Activated CD8-positive, alpha-beta T cell treated with anti-CD3 and anti-CD28 coated beads for 36 hours (primary cell): ENCODE measurements at regions not wholly inside any gene's neighbourhood (a gene's known extent, or its start where the extent isn't known, plus 50 kb on each side); places are given as distances from the start of the nearest gene placed in this dataset.

ENCODE experiments used
- ATAC-seq: fragments of 200-7000 bp; cut with Tn5 transposase; one replicate; pipeline ENCODE4 v1.10.0; 2021; ENCODE audit warnings: mild to moderate bottlenecking, moderate library complexity
- CTCF ChIA-PET: fragments of 350-600 bp; sonication (Branson Sonifier 250); formaldehyde crosslinking; loops from one replicate; lab custom pipeline; 2021; ENCODE audit warnings: antibody characterized with exemption; lab: Charles Lee
- POLR2A ChIA-PET: fragments of 350-600 bp; sonication (Branson Sonifier 250); formaldehyde crosslinking; loops from one replicate; lab custom pipeline; 2021; ENCODE audit warnings: antibody characterized with exemption; lab: Charles Lee
- DNase-seq: peaks from one replicate; pipeline ENCODE4 v3.0.0-alpha.2; 2020
- H3K27ac Mint-ChIP-seq: one replicate; pipeline ENCODE4 v1.8.0; 2021; ENCODE audit warnings: mild to moderate bottlenecking, mixed read lengths
- H3K27me3 Mint-ChIP-seq: one replicate; pipeline ENCODE4 v1.8.0; 2021; ENCODE audit warnings: mixed read lengths
- H3K36me3 Mint-ChIP-seq: one replicate; pipeline ENCODE4 v1.8.0; 2021; ENCODE audit warnings: low read depth, mixed read lengths
- H3K4me1 Mint-ChIP-seq: one replicate; pipeline ENCODE4 v1.8.0; 2021; ENCODE audit warnings: low read depth, mixed read lengths
- H3K4me3 Mint-ChIP-seq: one replicate; pipeline ENCODE4 v1.8.0; 2021; ENCODE audit warnings: mild to moderate bottlenecking, moderate library complexity, mixed read lengths
- H3K9me3 Mint-ChIP-seq: one replicate; pipeline ENCODE4 v1.8.0; 2021; ENCODE audit warnings: mixed read lengths
- intact Hi-C: fragments of 100-400 bp; cut with micrococcal nuclease; formaldehyde crosslinking; loops from one replicate; pipeline ENCODE4 v1.10.0; 2022
- TF ChIP-seq, protein P1 (sequence below): fragments of 200-600 bp; IDR thresholded peaks from one replicate; pipeline ENCODE4 v1.8.0; 2022; ENCODE audit warnings: antibody characterized with exemption, mild to moderate bottlenecking

DNA sequence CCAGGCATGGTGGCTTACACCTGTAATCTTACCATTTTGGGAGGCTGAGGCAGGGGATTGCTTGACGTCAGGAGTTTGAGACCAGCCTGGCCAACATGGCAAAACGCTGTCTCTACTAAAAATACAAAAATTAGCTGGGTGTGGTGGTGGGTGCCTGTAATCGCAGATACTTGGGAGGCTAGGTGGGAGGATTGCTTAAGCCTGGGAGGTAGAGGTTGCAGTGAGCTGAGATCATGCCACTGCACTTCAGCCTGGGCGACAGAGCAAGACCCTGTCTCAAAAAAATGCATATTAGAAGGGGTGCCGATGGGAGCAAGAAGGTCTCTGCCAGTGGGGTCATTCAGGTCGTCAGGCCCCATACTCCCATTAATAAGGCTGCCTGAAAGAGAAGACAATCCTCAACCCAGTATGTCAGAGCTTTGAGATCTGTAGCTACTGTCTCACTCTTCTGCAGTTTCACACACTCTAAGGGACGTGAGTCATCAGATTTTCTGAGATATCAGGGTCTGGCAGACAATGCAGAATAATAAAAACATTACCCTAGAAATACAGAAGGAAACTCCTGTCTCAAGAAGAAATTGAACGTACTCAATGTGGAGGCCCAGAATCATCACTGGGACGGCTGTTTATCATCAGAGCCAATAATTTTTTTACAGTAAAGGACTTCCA, 176.7 kb upstream of the FAT1 start:
- H3K4me1 Mint-ChIP-seq = no peaks in the 10 kb centered on the region
- no peak for ATAC-seq
- POLR2A ChIA-PET = no interaction called here

DNA sequence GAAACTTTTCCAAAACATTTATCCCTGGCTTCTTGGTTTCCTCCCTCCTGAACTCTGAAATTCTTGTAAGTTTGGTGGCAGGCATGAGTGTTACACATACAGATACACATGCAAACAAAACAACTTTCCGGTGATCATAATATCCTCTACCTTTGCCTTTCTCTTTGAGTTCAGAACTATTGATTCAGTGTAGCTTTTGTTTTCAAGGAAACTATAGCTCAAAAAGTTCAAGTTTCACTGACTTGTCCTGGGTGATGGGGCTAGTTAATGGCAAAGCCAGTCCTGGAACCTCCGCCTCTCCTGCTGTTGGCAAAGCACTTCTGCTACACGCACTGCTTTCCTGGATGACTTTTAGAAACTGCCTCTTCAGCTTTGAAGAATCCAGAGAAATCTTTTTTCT, 177.3 kb upstream of the FAT1 start:
- Mint-ChIP-seq H3K27me3 (no peaks in the 10 kb centered on the region), H3K27ac (no peak overlapping the region), H3K4me1 (no peaks in the 10 kb centered on the region), H3K36me3 (no peaks in the 10 kb centered on the region), H3K9me3 (peaks cover 16% of the 10 kb centered on the region), H3K4me3 (no peak overlapping the region)
- ATAC-seq = no peak
- TF ChIP-seq, protein P1, sequence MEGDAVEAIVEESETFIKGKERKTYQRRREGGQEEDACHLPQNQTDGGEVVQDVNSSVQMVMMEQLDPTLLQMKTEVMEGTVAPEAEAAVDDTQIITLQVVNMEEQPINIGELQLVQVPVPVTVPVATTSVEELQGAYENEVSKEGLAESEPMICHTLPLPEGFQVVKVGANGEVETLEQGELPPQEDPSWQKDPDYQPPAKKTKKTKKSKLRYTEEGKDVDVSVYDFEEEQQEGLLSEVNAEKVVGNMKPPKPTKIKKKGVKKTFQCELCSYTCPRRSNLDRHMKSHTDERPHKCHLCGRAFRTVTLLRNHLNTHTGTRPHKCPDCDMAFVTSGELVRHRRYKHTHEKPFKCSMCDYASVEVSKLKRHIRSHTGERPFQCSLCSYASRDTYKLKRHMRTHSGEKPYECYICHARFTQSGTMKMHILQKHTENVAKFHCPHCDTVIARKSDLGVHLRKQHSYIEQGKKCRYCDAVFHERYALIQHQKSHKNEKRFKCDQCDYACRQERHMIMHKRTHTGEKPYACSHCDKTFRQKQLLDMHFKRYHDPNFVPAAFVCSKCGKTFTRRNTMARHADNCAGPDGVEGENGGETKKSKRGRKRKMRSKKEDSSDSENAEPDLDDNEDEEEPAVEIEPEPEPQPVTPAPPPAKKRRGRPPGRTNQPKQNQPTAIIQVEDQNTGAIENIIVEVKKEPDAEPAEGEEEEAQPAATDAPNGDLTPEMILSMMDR = no peak
- no peak for DNase-seq
- CTCF ChIA-PET = no interaction called here
- POLR2A ChIA-PET = no interaction called here
- intact Hi-C loops = no loop called here

More for the DNA sequence above, 176.7 kb upstream of the FAT1 start:
- CTCF ChIA-PET = no interaction called here
- H3K4me3 Mint-ChIP-seq = no peak overlapping the region
- intact Hi-C loops = no loop called here
- no peak for DNase-seq
- H3K27ac Mint-ChIP-seq = no peak overlapping the region
- H3K27me3 Mint-ChIP-seq = no peaks in the 10 kb centered on the region
- TF ChIP-seq, protein P1 = no peak
- peaks cover 17% of the 10 kb centered on the region for H3K9me3 Mint-ChIP-seq
- no peaks in the 10 kb centered on the region for H3K36me3 Mint-ChIP-seq

DNA sequence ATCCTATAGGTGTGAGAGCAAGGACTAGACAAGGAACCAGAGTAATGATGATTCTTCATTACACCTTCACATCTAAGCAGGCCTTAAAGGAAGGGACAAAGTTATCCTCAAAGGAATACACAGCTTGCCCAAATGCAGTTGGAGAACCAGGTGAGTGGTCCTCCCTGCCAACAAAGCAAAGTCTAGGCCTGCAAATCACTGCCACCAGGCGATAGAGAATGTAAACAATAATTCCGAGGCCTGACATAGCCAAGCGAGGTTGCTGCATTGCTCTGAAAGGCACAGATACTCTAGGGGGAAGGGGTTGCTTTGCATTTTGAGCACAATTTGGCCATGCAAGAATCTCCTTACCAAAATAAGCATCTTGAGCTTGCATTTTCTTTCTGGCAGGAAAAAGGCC, 178.2 kb upstream of the FAT1 start:
- DNase-seq = no peak
- Mint-ChIP-seq H3K4me1 (no peaks in the 10 kb centered on the region), H3K27ac (no peak overlapping the region), H3K9me3 (peaks cover 12% of the 10 kb centered on the region), H3K36me3 (no peaks in the 10 kb centered on the region), H3K27me3 (no peaks in the 10 kb centered on the region), H3K4me3 (no peak overlapping the region)
- TF ChIP-seq, protein P1 = no peak
- ChIA-PET CTCF (no interaction called here), POLR2A (no interaction called here)
- no peak for ATAC-seq
- intact Hi-C loops = no loop called here

DNA sequence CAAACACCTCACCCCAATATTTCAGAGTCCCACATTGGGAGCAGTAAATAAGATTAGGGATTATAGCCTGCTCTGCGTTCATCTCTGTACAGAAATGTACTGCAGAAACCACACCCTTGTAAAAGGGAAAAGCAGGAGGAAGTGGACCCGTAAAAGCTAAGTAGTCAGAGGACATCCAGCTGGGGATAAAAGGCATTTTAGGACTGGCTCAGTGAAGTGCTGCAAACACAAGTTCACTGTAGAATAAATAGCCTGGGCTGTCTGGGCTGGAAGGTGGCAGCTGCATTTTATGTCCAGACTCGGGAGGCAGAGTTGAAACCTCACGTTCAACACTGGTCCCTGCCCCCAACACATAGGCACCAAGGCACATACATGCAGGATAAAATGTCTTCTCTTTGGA, 178.7 kb upstream of the FAT1 start:
- ChIA-PET CTCF (no interaction called here), POLR2A (no interaction called here)
- Mint-ChIP-seq H3K27ac (no peak overlapping the region), H3K27me3 (no peaks in the 10 kb centered on the region), H3K36me3 (no peaks in the 10 kb centered on the region), H3K4me1 (no peaks in the 10 kb centered on the region), H3K4me3 (no peak overlapping the region), H3K9me3 (peaks cover 10% of the 10 kb centered on the region)
- no peak for ATAC-seq
- DNase-seq = no peak
- intact Hi-C loops = no loop called here
- TF ChIP-seq, protein P1 = no peak

DNA sequence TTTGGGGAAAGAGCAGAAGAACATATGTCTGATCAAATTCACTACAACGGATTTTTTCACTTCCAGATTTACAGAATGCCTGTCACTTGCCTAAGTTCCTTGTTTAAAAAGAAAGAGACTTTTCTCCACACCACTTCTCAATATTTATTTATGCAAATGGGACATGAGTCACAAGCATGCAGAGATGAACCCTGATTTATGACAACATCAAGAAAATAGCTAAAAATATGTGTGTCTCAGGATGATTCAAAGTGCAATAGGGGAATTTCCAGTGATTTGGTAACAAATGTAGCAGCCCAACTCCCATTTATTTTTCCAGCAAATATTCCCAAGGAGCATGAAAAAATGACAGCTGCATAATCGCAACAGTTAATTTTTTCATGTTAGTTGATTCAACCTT, 180.4 kb upstream of the FAT1 start:
- Mint-ChIP-seq H3K9me3 (peaks cover 11% of the 10 kb centered on the region), H3K36me3 (no peaks in the 10 kb centered on the region), H3K4me1 (no peaks in the 10 kb centered on the region), H3K27ac (no peak overlapping the region), H3K27me3 (no peaks in the 10 kb centered on the region), H3K4me3 (no peak overlapping the region)
- no peak for DNase-seq
- TF ChIP-seq, protein P1 = no peak
- intact Hi-C loops = no loop called here
- POLR2A ChIA-PET = no interaction called here
- no peak for ATAC-seq
- CTCF ChIA-PET = no interaction called here
